RWPE2 (cell line): ENCODE measurements at regions not wholly inside any gene's neighbourhood (a gene's known extent, or its start where the extent isn't known, plus 50 kb on each side); places are given as distances from the start of the nearest gene placed in this dataset.

ENCODE experiments used
- ATAC-seq: fragments of 200-7000 bp; cut with Tn5 transposase; 3 replicates; pipeline ENCODE4 v1.9.1; 2021; ENCODE audit warnings: low read depth
- DNase-seq: peaks from one replicate; pipeline ENCODE4 v3.0.0-alpha.2; 2020; ENCODE audit warnings: low spot score
- H3K27ac ChIP-seq: fragments of 450-650 bp; 2 replicates; pipeline ENCODE4 v1.5.1; 2017; ENCODE audit warnings: mild to moderate bottlenecking; ENCODE audit not compliant: poor library complexity, severe bottlenecking
- H3K27me3 ChIP-seq: fragments of 250-450 bp; sonication (Bioruptor Pico); 2 replicates; pipeline ENCODE4 v1.5.1; 2021; ENCODE audit warnings: mild to moderate bottlenecking, moderate library complexity; ENCODE audit not compliant: insufficient read depth, poor library complexity, severe bottlenecking
- H3K36me3 ChIP-seq: fragments of 250-450 bp; sonication (Bioruptor Pico); 2 replicates; pipeline ENCODE4 v1.5.1; 2020; ENCODE audit warnings: low read depth, mild to moderate bottlenecking, moderate library complexity
- H3K4me1 ChIP-seq: fragments of 250-450 bp; sonication (Bioruptor Pico); 2 replicates; pipeline ENCODE4 v1.5.1; 2021; ENCODE audit warnings: mild to moderate bottlenecking, moderate library complexity; ENCODE audit not compliant: insufficient read depth, poor library complexity, severe bottlenecking
- H3K4me3 ChIP-seq: fragments of 250-450 bp; sonication (Bioruptor Pico); 2 replicates; pipeline ENCODE4 v1.5.1; 2021; ENCODE audit warnings: mild to moderate bottlenecking, moderate library complexity; ENCODE audit not compliant: severe bottlenecking
- H3K9me3 ChIP-seq: fragments of 250-450 bp; sonication (Bioruptor Pico); 2 replicates; pipeline ENCODE4 v1.5.1; 2021; ENCODE audit warnings: mild to moderate bottlenecking, moderate library complexity; ENCODE audit not compliant: severe bottlenecking
- CTCF ChIP-seq: fragments of 450-650 bp; IDR thresholded peaks from one replicate; pipeline ENCODE4 v1.5.1; 2017; ENCODE audit warnings: mild to moderate bottlenecking, moderate library complexity; ENCODE audit not compliant: poor library complexity, severe bottlenecking

DNA sequence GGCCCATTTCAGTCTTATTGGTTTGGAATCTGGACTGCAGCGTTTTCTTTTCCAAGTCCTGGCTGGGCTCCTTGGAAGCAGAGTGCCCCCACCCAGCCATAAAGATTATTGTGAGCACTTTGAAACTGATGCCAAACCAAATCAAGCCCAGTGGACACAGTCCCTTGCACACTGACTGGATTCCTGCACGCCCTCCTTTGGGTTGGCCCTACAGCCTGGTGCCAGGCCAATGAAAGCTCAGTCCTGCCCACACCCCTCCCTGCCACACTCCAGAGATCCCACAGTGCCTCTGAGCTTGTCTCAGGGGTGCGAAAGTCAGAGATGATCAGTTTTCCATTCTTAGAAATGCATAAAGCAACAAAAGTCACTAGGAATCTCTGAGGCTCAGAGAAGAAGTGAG is 181.9 kb downstream of the CETN3 start:
- Histone ChIP-seq H3K4me1 (no peaks in the 10 kb centered on the region), H3K4me3 (no peak overlapping the region), H3K9me3 (no peaks in the 10 kb centered on the region), H3K36me3 (no peaks in the 10 kb centered on the region), H3K27ac (no peak overlapping the region), H3K27me3 (peaks cover 4% of the 10 kb centered on the region)
- no peak for TF ChIP-seq CTCF
- ATAC-seq (no peak), DNase-seq (no peak)

DNA sequence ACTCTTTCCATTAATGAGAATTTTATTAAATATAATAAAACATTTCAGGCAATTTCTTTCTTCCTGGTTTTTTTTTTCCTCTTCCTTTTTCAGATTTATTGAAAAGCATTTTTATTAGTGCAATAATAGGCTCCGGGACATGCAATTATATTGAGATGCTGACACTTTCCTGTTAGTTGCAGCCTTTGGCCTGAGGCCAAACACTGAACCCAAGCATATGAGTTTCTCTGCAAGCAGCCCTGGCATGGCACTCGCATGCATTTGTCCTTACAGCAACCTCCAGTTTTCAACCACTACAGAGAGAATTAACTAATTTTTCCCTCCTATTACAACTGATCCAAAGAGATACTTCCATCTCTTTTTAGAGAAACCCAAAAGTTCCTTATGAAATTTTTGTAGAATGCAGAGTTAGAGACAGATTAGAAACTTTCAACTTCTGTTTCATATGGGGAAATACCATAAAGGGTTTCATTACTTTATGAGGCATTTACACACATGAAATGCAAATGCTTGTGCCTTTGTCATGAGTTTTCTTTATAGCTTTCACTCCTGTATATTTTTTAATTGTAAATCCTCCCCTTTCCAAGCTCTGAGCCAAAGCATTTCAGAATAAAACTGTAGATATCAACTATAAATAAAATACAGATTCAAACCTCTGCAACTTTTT is 183.0 kb downstream of the CETN3 start:
- ATAC-seq, result no peak
- Histone ChIP-seq H3K36me3 (no peaks in the 10 kb centered on the region), H3K27ac (no peak overlapping the region), H3K4me1 (peaks cover 2% of the 10 kb centered on the region), H3K4me3 (no peak overlapping the region), H3K9me3 (no peaks in the 10 kb centered on the region), H3K27me3 (no peaks in the 10 kb centered on the region)
- DNase-seq, result no peak
- TF ChIP-seq CTCF, result no peak

DNA sequence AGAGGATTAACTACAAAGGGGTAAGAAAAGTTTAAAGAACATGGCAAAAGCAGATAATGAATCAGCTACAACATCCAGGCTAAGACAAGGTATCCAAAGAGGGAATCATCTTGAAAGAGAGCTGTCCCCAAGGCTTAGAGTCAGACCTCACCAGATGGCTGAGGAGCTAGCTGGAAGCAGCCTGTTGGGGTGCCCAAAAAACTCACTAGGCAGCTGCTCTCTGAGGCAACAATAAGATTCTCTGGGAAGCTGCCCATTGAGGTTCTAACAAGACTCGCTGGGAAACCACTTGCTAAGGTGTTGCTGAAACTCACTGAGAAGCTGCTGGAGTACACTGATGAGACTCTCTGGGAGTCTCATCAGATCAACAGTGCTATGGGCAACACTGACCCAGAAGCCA is 185.2 kb downstream of the CETN3 start:
- Histone ChIP-seq H3K27me3 (no peaks in the 10 kb centered on the region), H3K36me3 (no peaks in the 10 kb centered on the region), H3K4me1 (peaks cover 3% of the 10 kb centered on the region), H3K4me3 (no peak overlapping the region), H3K9me3 (no peaks in the 10 kb centered on the region), H3K27ac (no peak overlapping the region)
- no peak for TF ChIP-seq CTCF
- ATAC-seq (no peak), DNase-seq (no peak)

- no peak for TF ChIP-seq CTCF
- Histone ChIP-seq H3K4me3 (no peak overlapping the region), H3K27ac (no peak overlapping the region), H3K36me3 (no peaks in the 10 kb centered on the region), H3K27me3 (no peaks in the 10 kb centered on the region), H3K4me1 (peaks cover 3% of the 10 kb centered on the region), H3K9me3 (no peaks in the 10 kb centered on the region)
- no peak for ATAC-seq
- no peak for DNase-seq
Observed at GRCh38 chr5:90223756-90224155, 185.8 kb downstream of the CETN3 start.

DNA sequence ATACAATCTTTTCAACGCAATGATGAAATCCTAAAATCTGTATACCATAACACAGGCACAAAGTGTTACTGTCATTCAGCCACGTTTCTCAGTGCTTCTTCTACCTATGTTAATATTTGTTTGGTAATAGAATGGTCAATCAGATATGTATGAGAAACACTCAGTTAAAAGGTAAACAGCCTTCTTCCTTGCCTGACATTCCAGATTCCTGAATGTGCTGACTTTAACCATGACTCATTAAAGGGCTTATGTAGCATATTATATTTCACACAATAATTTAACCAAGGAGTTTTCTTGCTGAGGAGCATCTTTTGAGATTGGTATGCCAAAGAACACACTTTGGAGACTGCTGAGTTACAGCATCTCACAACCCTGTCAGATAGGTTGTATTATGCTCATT is 187.6 kb downstream of the CETN3 start:
- Histone ChIP-seq H3K4me3 (no peak overlapping the region), H3K9me3 (no peaks in the 10 kb centered on the region), H3K36me3 (no peaks in the 10 kb centered on the region), H3K27me3 (no peaks in the 10 kb centered on the region), H3K4me1 (peaks cover 3% of the 10 kb centered on the region), H3K27ac (no peak overlapping the region)
- no peak for TF ChIP-seq CTCF
- no peak for DNase-seq
- ATAC-seq, result peak; percentile 99
